ENCODE measurements at regions not wholly inside any gene's neighbourhood (a gene's known extent, or its start where the extent isn't known, plus 50 kb on each side); places are given as distances from the start of the nearest gene placed in this dataset.

DNA sequence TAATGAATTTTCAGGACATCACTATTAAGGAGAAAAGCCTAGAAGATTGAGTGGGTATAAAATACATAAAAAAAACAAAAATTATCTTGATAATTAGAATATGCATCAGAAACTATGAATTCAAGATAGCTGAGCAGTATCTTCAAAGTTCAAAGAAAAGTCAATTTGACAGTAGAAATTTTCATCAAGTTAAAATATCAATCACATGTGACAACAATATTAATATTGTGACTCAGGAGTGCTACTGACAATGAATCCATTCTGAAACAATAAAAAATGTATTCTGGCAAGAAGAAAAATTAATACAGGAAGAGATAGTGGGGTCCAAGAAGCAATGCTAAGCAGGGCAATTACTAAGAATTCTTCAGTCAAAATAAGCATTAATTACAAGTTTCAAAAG is 151.9 kb upstream of the GLRA2 start:
- H3K36me3 Mint-ChIP-seq (ENCODE audit: low read depth) = no peaks in the 10 kb centered on the region
- H3K27ac Mint-ChIP-seq = no peak overlapping the region
- intact Hi-C loops (cut with micrococcal nuclease) = no loop called here

GRCh38 chrX:14363728-14364127 is 165.6 kb upstream of the GLRA2 start:
- Mint-ChIP-seq H3K27ac (no peak overlapping the region), H3K36me3 (ENCODE audit: low read depth) (no peaks in the 10 kb centered on the region), H3K9me3 (no peaks in the 10 kb centered on the region), H3K4me3 (no peak overlapping the region), H3K27me3 (ENCODE audit: insufficient read depth) (no peaks in the 10 kb centered on the region), H3K4me1 (ENCODE audit: low read depth) (no peaks in the 10 kb centered on the region)
- no peak for DNase-seq (ENCODE audit: low spot score)
- intact Hi-C loops (cut with micrococcal nuclease) = no loop called here

More for the DNA sequence above, 151.9 kb upstream of the GLRA2 start:
- Mint-ChIP-seq H3K27me3 (ENCODE audit: insufficient read depth) (no peaks in the 10 kb centered on the region), H3K4me3 (no peak overlapping the region), H3K9me3 (no peaks in the 10 kb centered on the region), H3K4me1 (ENCODE audit: low read depth) (no peaks in the 10 kb centered on the region)
- DNase-seq (ENCODE audit: low spot score) = no peak

DNA sequence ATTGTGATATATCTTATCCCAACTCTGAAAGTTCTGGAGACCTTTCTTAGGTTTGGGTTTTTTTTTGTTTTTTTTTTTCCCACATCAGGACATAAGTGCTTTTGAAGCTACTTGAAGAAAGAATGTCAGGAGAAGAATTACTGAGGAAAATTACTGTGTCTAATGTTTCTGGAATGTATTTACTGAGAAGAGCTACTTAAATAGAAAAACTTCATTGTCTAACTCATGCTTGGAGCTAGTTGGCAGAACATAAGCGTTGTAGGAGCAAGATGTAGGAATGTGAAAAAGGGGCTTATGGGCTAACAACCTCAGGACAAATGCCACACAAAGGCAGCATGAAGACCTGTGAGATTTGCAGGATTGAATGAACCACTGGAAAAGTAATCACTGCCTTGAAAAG is 166.6 kb upstream of the GLRA2 start:
- intact Hi-C loops (cut with micrococcal nuclease) = no loop called here
- Mint-ChIP-seq H3K4me1 (ENCODE audit: low read depth) (no peaks in the 10 kb centered on the region), H3K27me3 (ENCODE audit: insufficient read depth) (no peaks in the 10 kb centered on the region), H3K27ac (no peak overlapping the region), H3K9me3 (no peaks in the 10 kb centered on the region), H3K36me3 (ENCODE audit: low read depth) (no peaks in the 10 kb centered on the region), H3K4me3 (no peak overlapping the region)
- no peak for DNase-seq (ENCODE audit: low spot score)

- no peak overlapping the region for H3K4me3 Mint-ChIP-seq
- no peaks in the 10 kb centered on the region for H3K36me3 Mint-ChIP-seq (ENCODE audit: low read depth)
- DNase-seq (ENCODE audit: low spot score) = no peak
- H3K27ac Mint-ChIP-seq = no peak overlapping the region
- H3K27me3 Mint-ChIP-seq (ENCODE audit: insufficient read depth) = no peaks in the 10 kb centered on the region
- no peaks in the 10 kb centered on the region for H3K4me1 Mint-ChIP-seq (ENCODE audit: low read depth)
- no peaks in the 10 kb centered on the region for H3K9me3 Mint-ChIP-seq
- intact Hi-C loops (cut with micrococcal nuclease) = no loop called here
Observed at GRCh38 chrX:14361435-14361834, 167.9 kb upstream of the GLRA2 start.

GRCh38 chrX:14359727-14360126 is 169.6 kb upstream of the GLRA2 start:
- no peaks in the 10 kb centered on the region for H3K4me1 Mint-ChIP-seq (ENCODE audit: low read depth)
- H3K9me3 Mint-ChIP-seq = no peaks in the 10 kb centered on the region
- no peak overlapping the region for H3K27ac Mint-ChIP-seq
- no peaks in the 10 kb centered on the region for H3K36me3 Mint-ChIP-seq (ENCODE audit: low read depth)
- no peak for DNase-seq (ENCODE audit: low spot score)
- no peak overlapping the region for H3K4me3 Mint-ChIP-seq
- no peaks in the 10 kb centered on the region for H3K27me3 Mint-ChIP-seq (ENCODE audit: insufficient read depth)
- intact Hi-C loops (cut with micrococcal nuclease) = no loop called here

- H3K27ac Mint-ChIP-seq = no peak overlapping the region
- H3K27me3 Mint-ChIP-seq (ENCODE audit: insufficient read depth) = no peaks in the 10 kb centered on the region
- no peaks in the 10 kb centered on the region for H3K36me3 Mint-ChIP-seq (ENCODE audit: low read depth)
- DNase-seq (ENCODE audit: low spot score) = no peak
- H3K4me1 Mint-ChIP-seq (ENCODE audit: low read depth) = no peaks in the 10 kb centered on the region
- intact Hi-C loops (cut with micrococcal nuclease) = no loop called here
- no peak overlapping the region for H3K4me3 Mint-ChIP-seq
- no peaks in the 10 kb centered on the region for H3K9me3 Mint-ChIP-seq
Observed at GRCh38 chrX:14359316-14359715, 170.0 kb upstream of the GLRA2 start.

- H3K36me3 Mint-ChIP-seq (ENCODE audit: low read depth) = no peaks in the 10 kb centered on the region
- intact Hi-C loops (cut with micrococcal nuclease) = no loop called here
Observed at GRCh38 chrX:14357314-14357713, 172.0 kb upstream of the GLRA2 start.

DNA sequence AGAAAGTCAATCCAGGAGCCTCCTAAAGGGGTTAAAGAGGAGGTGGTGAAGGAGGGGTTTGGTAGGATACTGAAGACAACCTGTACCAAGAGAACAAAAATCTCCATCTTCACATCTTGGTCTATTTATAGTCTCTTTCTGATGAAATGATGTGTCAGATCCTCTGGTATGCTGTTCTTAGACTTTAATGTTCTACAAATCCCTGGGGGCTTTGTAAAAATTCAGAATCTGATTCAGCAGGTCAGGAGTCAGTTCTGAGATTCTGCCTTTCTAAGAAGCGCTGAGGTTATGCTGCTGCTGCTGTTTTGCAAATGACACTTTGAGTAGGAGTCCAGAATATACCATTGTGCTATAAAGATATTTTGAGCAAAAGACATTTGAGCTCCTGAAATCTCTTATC is 172.9 kb upstream of the GLRA2 start:
- Mint-ChIP-seq H3K4me3 (no peak overlapping the region), H3K27ac (no peak overlapping the region), H3K4me1 (ENCODE audit: low read depth) (no peaks in the 10 kb centered on the region), H3K27me3 (ENCODE audit: insufficient read depth) (no peaks in the 10 kb centered on the region), H3K36me3 (ENCODE audit: low read depth) (no peaks in the 10 kb centered on the region), H3K9me3 (no peaks in the 10 kb centered on the region)
- intact Hi-C loops (cut with micrococcal nuclease) = no loop called here
- DNase-seq (ENCODE audit: low spot score) = no peak

More at GRCh38 chrX:14357314-14357713, 172.0 kb upstream of the GLRA2 start:
- no peak overlapping the region for H3K4me3 Mint-ChIP-seq
- H3K27ac Mint-ChIP-seq = no peak overlapping the region
- no peaks in the 10 kb centered on the region for H3K4me1 Mint-ChIP-seq (ENCODE audit: low read depth)
- no peaks in the 10 kb centered on the region for H3K27me3 Mint-ChIP-seq (ENCODE audit: insufficient read depth)
- H3K9me3 Mint-ChIP-seq = no peaks in the 10 kb centered on the region
- no peak for DNase-seq (ENCODE audit: low spot score)

GRCh38 chrX:14355556-14355955 is 173.8 kb upstream of the GLRA2 start:
- no peaks in the 10 kb centered on the region for H3K27me3 Mint-ChIP-seq (ENCODE audit: insufficient read depth)
- H3K4me3 Mint-ChIP-seq = no peak overlapping the region
- H3K9me3 Mint-ChIP-seq = no peaks in the 10 kb centered on the region
- H3K4me1 Mint-ChIP-seq (ENCODE audit: low read depth) = no peaks in the 10 kb centered on the region
- no peak for DNase-seq (ENCODE audit: low spot score)
- no peaks in the 10 kb centered on the region for H3K36me3 Mint-ChIP-seq (ENCODE audit: low read depth)
- intact Hi-C loops (cut with micrococcal nuclease) = no loop called here
- no peak overlapping the region for H3K27ac Mint-ChIP-seq

- H3K27me3 Mint-ChIP-seq (ENCODE audit: insufficient read depth) = no peaks in the 10 kb centered on the region
- no peaks in the 10 kb centered on the region for H3K9me3 Mint-ChIP-seq
- intact Hi-C loops (cut with micrococcal nuclease) = no loop called here
- DNase-seq (ENCODE audit: low spot score) = no peak
- no peak overlapping the region for H3K27ac Mint-ChIP-seq
- H3K4me1 Mint-ChIP-seq (ENCODE audit: low read depth) = no peaks in the 10 kb centered on the region
- H3K4me3 Mint-ChIP-seq = no peak overlapping the region
- H3K36me3 Mint-ChIP-seq (ENCODE audit: low read depth) = no peaks in the 10 kb centered on the region
Observed at GRCh38 chrX:14354521-14354920, 174.8 kb upstream of the GLRA2 start.

DNA sequence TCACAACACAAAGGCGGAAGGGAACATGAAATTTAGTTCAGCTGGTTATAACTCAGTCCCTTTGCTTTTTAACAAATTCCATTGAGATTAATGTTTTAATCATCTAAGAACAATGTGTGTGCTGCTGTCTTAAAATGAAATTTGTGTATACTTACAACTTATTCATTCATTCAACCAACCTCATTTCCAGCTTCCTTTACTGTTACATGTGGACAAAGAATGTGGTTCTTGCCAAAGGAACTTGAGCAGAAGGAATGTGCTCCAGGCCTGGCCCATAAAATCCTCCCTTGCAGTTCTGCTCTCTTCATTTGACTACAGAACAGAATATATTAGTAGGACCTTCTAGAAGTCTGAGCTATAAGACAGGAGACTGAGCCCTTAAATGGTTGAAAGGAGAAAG is 176.8 kb upstream of the GLRA2 start:
- H3K27me3 Mint-ChIP-seq (ENCODE audit: insufficient read depth) = no peaks in the 10 kb centered on the region
- H3K4me3 Mint-ChIP-seq = no peak overlapping the region
- H3K27ac Mint-ChIP-seq = no peak overlapping the region
- no peaks in the 10 kb centered on the region for H3K9me3 Mint-ChIP-seq
- DNase-seq (ENCODE audit: low spot score) = no peak
- H3K36me3 Mint-ChIP-seq (ENCODE audit: low read depth) = no peaks in the 10 kb centered on the region
- intact Hi-C loops (cut with micrococcal nuclease) = no loop called here
- no peaks in the 10 kb centered on the region for H3K4me1 Mint-ChIP-seq (ENCODE audit: low read depth)

DNA sequence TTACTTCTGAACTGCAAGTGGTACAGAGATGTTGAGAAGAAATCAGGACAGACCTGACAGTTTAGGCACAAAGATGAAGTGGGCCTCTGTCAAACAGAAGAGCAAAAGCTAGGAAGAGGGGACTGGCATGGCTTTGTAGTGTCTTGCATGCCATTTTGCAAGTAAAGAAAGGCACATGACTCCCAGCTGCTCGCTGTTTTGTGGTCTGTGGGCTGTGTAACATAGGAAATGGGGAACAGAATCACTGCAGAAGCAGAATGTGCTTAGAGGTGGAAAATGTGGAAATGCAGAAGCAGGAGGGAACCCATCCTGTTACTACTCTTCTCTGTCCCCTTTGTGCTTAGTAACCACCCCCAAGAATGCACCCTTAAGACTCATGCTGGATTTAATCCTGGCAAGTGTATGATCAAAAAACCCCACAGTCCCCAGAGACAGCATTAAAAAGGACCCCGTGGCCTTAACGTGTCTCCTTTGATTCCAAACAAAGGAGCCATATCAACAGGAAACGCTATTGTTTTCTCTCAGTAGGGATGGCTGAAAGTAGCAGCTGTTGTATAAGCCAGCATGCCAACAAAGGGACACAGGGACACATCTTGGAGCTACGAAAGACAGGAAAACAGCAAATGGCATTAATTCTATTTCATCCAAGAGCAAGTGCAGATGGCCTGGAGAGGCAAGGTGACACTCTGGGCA is 177.6 kb upstream of the GLRA2 start:
- intact Hi-C loops (cut with micrococcal nuclease) = no loop called here
- Mint-ChIP-seq H3K4me3 (no peak overlapping the region), H3K27me3 (ENCODE audit: insufficient read depth) (no peaks in the 10 kb centered on the region), H3K27ac (no peak overlapping the region), H3K36me3 (ENCODE audit: low read depth) (no peaks in the 10 kb centered on the region), H3K9me3 (no peaks in the 10 kb centered on the region), H3K4me1 (ENCODE audit: low read depth) (no peaks in the 10 kb centered on the region)
- no peak for DNase-seq (ENCODE audit: low spot score)

GRCh38 chrX:14347523-14347922 is 181.8 kb upstream of the GLRA2 start:
- Mint-ChIP-seq H3K27me3 (ENCODE audit: insufficient read depth) (no peaks in the 10 kb centered on the region), H3K27ac (no peak overlapping the region), H3K36me3 (ENCODE audit: low read depth) (no peaks in the 10 kb centered on the region), H3K4me3 (no peak overlapping the region), H3K4me1 (ENCODE audit: low read depth) (no peaks in the 10 kb centered on the region), H3K9me3 (peaks cover 5% of the 10 kb centered on the region)
- intact Hi-C loops (cut with micrococcal nuclease) = no loop called here
- no peak for DNase-seq (ENCODE audit: low spot score)

All from activated T-helper 1 cell treated with anti-CD3 and anti-CD28 coated beads, Interleukin-12 subunit alpha, Interleukin-12 subunit beta, Interleukin-2, Interleukin-4 antibody, amounts not matched to agents 30 ng/mL and 10 ng/mL and 1 ng/mL, durations not matched to agents 14 hours and 24 hours and 36 hours (primary cell).